ENCODE measurements at regions not wholly inside any gene's neighbourhood (a gene's known extent, or its start where the extent isn't known, plus 50 kb on each side); places are given as distances from the start of the nearest gene placed in this dataset.

DNA sequence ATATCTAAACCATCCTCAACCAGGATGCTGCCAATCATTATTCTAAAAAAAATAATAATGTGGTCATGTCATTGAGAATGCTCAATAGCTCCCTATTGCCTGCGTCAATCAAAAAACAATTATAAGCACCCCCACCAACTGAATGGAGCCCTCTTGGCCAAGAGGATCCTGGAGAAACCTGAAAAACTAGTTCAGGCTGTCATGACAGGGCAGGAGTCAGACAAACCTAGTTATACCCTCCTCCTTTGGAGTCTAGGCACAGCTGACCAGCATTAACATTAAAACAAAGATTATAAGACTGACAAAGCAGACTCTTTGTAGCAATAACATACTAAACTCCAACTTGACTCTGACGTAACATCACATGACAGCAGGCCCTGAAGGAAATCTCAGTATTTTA, 119.2 kb upstream of the CCL2 start:
- BruUV-seq (replicated peaks) = no TSS peak
- Histone ChIP-seq H3K27me3 (replicated peaks; ENCODE audit: insufficient read depth, low read depth, low read length, poor library complexity) (no peaks in the 10 kb centered on the region), H3K36me3 (ENCODE audit: insufficient read depth, low read length, poor library complexity, severe bottlenecking) (no peaks in the 10 kb centered on the region), H3K27ac (ENCODE audit: low read depth, low read length, poor library complexity, severe bottlenecking) (no peak overlapping the region), H3K4me1 (ENCODE audit: insufficient read depth, low read length, poor library complexity, severe bottlenecking) (no peaks in the 10 kb centered on the region), H3K4me3 (ENCODE audit: low read depth, low read length, poor library complexity, severe bottlenecking) (no peak overlapping the region), H3K9me3 (ENCODE audit: low read depth, low read length, poor library complexity, severe bottlenecking) (no peaks in the 10 kb centered on the region)
- TF ChIP-seq EZH2 (IDR thresholded peaks at IDR 0.05; ENCODE audit: borderline replicate concordance, low read depth, low read length, poor library complexity, severe bottlenecking) = no peak
- TF ChIP-seq, protein P1, sequence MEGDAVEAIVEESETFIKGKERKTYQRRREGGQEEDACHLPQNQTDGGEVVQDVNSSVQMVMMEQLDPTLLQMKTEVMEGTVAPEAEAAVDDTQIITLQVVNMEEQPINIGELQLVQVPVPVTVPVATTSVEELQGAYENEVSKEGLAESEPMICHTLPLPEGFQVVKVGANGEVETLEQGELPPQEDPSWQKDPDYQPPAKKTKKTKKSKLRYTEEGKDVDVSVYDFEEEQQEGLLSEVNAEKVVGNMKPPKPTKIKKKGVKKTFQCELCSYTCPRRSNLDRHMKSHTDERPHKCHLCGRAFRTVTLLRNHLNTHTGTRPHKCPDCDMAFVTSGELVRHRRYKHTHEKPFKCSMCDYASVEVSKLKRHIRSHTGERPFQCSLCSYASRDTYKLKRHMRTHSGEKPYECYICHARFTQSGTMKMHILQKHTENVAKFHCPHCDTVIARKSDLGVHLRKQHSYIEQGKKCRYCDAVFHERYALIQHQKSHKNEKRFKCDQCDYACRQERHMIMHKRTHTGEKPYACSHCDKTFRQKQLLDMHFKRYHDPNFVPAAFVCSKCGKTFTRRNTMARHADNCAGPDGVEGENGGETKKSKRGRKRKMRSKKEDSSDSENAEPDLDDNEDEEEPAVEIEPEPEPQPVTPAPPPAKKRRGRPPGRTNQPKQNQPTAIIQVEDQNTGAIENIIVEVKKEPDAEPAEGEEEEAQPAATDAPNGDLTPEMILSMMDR (conservative IDR thresholded peaks at IDR 0.05; ENCODE audit: low read depth, low read length) = no peak
- intact Hi-C loops (cut with micrococcal nuclease; ENCODE audit: unreplicated experiment) = no loop called here
- DNase-seq (ENCODE audit: low spot score) = no peak
- CTCF ChIA-PET = no interaction called here
- POLR2A ChIA-PET (ENCODE audit: low non-redundant PET) = no interaction called here

DNA sequence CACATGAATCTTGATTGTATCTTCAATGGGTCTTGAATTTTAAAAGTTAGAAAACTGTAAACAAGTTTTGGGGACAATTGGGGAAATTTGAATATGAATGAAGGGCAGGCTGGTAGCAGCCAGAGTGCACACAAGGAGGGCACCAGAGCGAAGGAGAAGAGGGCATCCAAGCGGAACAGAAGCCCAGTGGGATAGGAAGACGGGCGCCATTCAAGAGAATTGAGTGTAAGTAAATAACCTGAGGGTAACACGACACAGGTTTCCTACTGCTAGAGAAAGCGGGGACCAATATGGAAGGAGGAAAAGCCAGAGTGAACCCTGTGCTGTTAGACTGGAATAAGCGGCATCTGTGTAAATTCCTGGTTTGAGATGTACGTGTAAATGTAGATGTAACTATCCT, 115.1 kb upstream of the CCL2 start:
- ChIA-PET POLR2A (ENCODE audit: low non-redundant PET) (no interaction called here), CTCF (no interaction called here)
- Histone ChIP-seq H3K36me3 (ENCODE audit: insufficient read depth, low read length, poor library complexity, severe bottlenecking) (no peaks in the 10 kb centered on the region), H3K9me3 (ENCODE audit: low read depth, low read length, poor library complexity, severe bottlenecking) (no peaks in the 10 kb centered on the region), H3K27ac (ENCODE audit: low read depth, low read length, poor library complexity, severe bottlenecking) (no peak overlapping the region), H3K27me3 (replicated peaks; ENCODE audit: insufficient read depth, low read depth, low read length, poor library complexity) (no peaks in the 10 kb centered on the region), H3K4me3 (ENCODE audit: low read depth, low read length, poor library complexity, severe bottlenecking) (no peak overlapping the region), H3K4me1 (ENCODE audit: insufficient read depth, low read length, poor library complexity, severe bottlenecking) (no peaks in the 10 kb centered on the region)
- TF ChIP-seq EZH2 (IDR thresholded peaks at IDR 0.05; ENCODE audit: borderline replicate concordance, low read depth, low read length, poor library complexity, severe bottlenecking) = no peak
- TF ChIP-seq, protein P1 (conservative IDR thresholded peaks at IDR 0.05; ENCODE audit: low read depth, low read length) = no peak
- BruUV-seq (replicated peaks) = no TSS peak
- intact Hi-C loops (cut with micrococcal nuclease; ENCODE audit: unreplicated experiment) = no loop called here
- DNase-seq (ENCODE audit: low spot score) = no peak

DNA sequence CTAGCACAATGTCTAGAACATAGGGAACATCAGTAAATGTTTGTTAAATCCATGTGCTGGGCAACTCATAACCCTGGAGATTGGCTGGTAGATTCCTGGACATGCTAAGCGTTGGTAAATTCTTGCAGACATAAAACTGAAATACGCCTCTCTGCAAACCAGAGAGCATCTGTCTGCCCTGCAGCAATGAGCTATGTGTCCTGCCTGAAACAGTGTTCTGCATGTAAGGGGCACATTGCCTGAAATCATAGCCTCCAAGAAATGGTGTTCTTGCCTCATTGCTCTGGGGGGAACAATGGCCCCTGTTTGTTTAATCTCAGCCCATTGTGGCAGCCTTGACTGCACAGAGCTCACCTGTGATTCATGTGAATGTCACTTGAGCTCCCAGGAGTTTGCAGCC, 113.5 kb upstream of the CCL2 start:
- intact Hi-C loops (cut with micrococcal nuclease; ENCODE audit: unreplicated experiment) = no loop called here

More for the DNA sequence above, 113.5 kb upstream of the CCL2 start:
- ChIA-PET POLR2A (ENCODE audit: low non-redundant PET) (no interaction called here), CTCF (no interaction called here)
- no peak overlapping the region for H3K27ac ChIP-seq (ENCODE audit: low read depth, low read length, poor library complexity, severe bottlenecking)
- H3K27me3 ChIP-seq (replicated peaks; ENCODE audit: insufficient read depth, low read depth, low read length, poor library complexity) = no peaks in the 10 kb centered on the region
- BruUV-seq (replicated peaks) = no TSS peak
- no peaks in the 10 kb centered on the region for H3K4me1 ChIP-seq (ENCODE audit: insufficient read depth, low read length, poor library complexity, severe bottlenecking)
- H3K36me3 ChIP-seq (ENCODE audit: insufficient read depth, low read length, poor library complexity, severe bottlenecking) = no peaks in the 10 kb centered on the region
- H3K4me3 ChIP-seq (ENCODE audit: low read depth, low read length, poor library complexity, severe bottlenecking) = no peak overlapping the region
- no peak for DNase-seq (ENCODE audit: low spot score)
- H3K9me3 ChIP-seq (ENCODE audit: low read depth, low read length, poor library complexity, severe bottlenecking) = no peaks in the 10 kb centered on the region
- TF ChIP-seq, protein P1 (conservative IDR thresholded peaks at IDR 0.05; ENCODE audit: low read depth, low read length) = no peak
